Thyroid gland (tissue), 4 donors: ENCODE measurements at regions not wholly inside any gene's neighbourhood (a gene's known extent, or its start where the extent isn't known, plus 50 kb on each side); places are given as distances from the start of the nearest gene placed in this dataset.

Experiments used
- CTCF ChIP-seq, 6 experiments: fragments of 200-600 bp in 3 of 6; fragments of 450-650 bp in 3 of 6; sonication (generic) in 3 of 6; IDR thresholded peaks; one replicate each; pipeline ENCODE4 v1.5.1; 2016 to 2019; ENCODE audit warnings: antibody characterized with exemption in 6 of 6, mild to moderate bottlenecking in 2 of 6, inconsistent platforms in 1 of 6, moderate library complexity in 1 of 6
- POLR2A ChIP-seq, 2 donors: fragments of 450-650 bp; IDR thresholded peaks; one replicate each; pipeline ENCODE4 v1.6.1; 2017; ENCODE audit warnings: antibody characterized with exemption in 2 of 2, mild to moderate bottlenecking in 2 of 2, moderate library complexity in 1 of 2

DNA sequence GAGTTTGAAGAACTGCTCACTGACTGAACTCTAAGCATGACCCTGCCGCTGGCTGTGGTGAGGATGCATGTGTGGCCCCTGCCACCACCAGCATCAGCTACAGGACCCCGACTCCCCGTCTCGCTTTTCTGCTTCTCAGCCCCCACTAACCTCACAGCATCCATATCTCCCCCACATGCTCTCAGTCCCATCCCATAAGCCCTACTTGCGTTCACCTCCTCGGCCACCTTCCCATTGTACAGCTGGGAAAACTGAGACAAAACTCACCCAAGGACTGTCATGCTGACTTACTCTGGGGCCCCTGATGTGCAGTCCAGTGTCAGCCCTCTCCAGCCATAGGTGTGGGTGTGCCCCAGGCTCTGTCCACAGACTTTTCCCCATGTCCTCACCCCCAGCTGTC lies 104.2 kb upstream of the SH3BP4 start:
- TF ChIP-seq CTCF (IDR thresholded peaks at IDR 0.05) (no peak), POLR2A (IDR thresholded peaks at IDR 0.05) (no peak)
